ENCODE measurements at regions not wholly inside any gene's neighbourhood (a gene's known extent, or its start where the extent isn't known, plus 50 kb on each side); places are given as distances from the start of the nearest gene placed in this dataset.
"Not testable (repeated sequence)": the region's sequence is repeated elsewhere in the genome, so short reads cannot be mapped to it uniquely, and the experiment has no call there.

- H3K27ac Mint-ChIP-seq, result no peak overlapping the region
- H3K4me1 Mint-ChIP-seq, result no peaks in the 10 kb centered on the region
- no peak overlapping the region for H3K4me3 Mint-ChIP-seq
- DNase-seq, result no peak
- H3K27me3 Mint-ChIP-seq, result no peaks in the 10 kb centered on the region
- ATAC-seq, result no peak
- no peaks in the 10 kb centered on the region for H3K36me3 Mint-ChIP-seq (ENCODE audit: low read depth)
- peaks cover 9% of the 10 kb centered on the region for H3K9me3 Mint-ChIP-seq
Measured at GRCh38 chr1:220942278-220942677, 63.0 kb downstream of the HLX start.

DNA sequence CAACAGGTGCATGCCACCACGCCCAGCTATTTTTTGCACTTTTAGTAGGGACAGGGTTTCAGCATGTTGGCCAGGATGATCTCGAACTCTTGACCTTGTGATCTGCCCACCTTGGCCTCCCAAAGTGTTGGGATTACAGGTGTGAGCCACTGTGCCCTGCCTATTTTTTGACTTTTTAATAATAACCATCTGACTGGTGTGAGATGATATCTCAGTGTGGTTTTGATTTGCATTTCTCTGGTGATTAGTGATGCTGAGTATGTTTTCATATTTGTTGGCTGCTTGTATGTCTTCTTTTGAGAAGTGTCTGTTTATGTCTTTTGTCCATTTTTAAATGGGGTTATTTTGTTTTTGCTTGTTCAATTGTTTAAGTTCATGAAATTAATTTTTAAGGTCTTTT lies 63.7 kb downstream of the HLX start:
- H3K27ac Mint-ChIP-seq, ATAC-seq: not testable (repeated sequence)

GRCh38 chr1:220943319-220943996 lies 64.2 kb downstream of the HLX start:
- no peaks in the 10 kb centered on the region for H3K4me1 Mint-ChIP-seq
- DNase-seq (no peak), ATAC-seq (no peak)
- no peak overlapping the region for H3K27ac Mint-ChIP-seq
- no peaks in the 10 kb centered on the region for H3K27me3 Mint-ChIP-seq
- peaks cover 9% of the 10 kb centered on the region for H3K9me3 Mint-ChIP-seq
- H3K4me3 Mint-ChIP-seq, result no peak overlapping the region
- no peaks in the 10 kb centered on the region for H3K36me3 Mint-ChIP-seq (ENCODE audit: low read depth)

More for the DNA sequence above, 63.7 kb downstream of the HLX start:
- not testable (repeated sequence) for H3K27me3 Mint-ChIP-seq; H3K4me1 Mint-ChIP-seq; H3K9me3 Mint-ChIP-seq; H3K36me3 Mint-ChIP-seq (ENCODE audit: low read depth); H3K4me3 Mint-ChIP-seq; DNase-seq

DNA sequence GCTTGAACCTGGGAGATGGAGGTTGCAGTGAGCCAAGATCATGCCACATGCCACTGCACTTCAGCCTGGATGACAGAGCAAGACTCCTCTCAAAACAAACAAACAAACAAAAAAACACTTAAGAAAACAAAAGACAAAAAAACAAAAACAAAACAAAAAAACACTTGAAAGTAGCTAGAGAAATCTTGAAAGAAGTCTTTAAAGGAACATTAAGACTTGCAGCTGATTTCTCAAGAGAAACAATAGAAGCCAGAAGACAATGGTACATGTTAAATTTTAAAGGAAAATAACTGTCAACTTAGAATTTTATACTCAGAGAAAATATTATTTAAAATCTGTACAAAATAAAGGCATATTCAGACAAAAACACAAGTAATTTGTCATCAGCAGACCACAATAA lies 71.3 kb downstream of the HLX start:
- ATAC-seq (no peak), DNase-seq (no peak)
- Mint-ChIP-seq H3K27me3 (no peaks in the 10 kb centered on the region), H3K36me3 (ENCODE audit: low read depth) (no peaks in the 10 kb centered on the region), H3K4me3 (no peak overlapping the region), H3K27ac (no peak overlapping the region), H3K4me1 (no peaks in the 10 kb centered on the region), H3K9me3 (peaks cover 13% of the 10 kb centered on the region)

DNA sequence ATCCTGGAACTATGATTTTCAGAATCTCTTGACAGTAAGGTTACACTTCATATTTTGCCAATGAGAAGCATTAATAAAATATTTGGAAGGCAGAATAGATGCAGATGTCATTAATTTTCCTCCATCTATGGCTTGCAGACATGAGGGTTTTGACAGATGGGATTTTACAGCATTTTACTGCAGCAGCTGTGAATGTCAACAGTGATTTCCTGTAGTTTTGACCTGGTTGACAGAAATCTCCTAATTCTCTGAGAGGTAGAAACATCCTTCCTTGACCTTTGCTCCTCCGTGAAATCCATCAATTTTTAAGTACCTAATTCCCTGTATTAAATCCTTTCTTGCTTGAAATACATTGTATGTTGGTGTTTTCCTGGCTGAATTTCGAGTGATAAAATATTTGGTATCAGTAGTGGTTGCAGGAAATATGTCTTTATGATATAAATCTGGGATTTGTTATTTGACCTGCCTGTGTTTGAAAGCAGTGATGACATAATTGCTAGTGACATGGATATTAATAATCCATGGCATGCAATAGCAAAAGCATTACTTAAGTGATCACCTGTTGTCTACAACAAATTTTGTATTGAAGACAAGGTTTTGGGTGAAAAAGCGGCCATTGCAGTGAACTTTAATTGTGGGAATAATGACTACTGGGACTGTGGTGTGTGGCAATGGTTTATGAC lies 73.9 kb downstream of the HLX start:
- Mint-ChIP-seq H3K36me3 (ENCODE audit: low read depth) (no peaks in the 10 kb centered on the region), H3K4me1 (no peaks in the 10 kb centered on the region), H3K4me3 (no peak overlapping the region), H3K9me3 (peaks cover 13% of the 10 kb centered on the region), H3K27ac (no peak overlapping the region), H3K27me3 (no peaks in the 10 kb centered on the region)
- DNase-seq (no peak), ATAC-seq (no peak)

DNA sequence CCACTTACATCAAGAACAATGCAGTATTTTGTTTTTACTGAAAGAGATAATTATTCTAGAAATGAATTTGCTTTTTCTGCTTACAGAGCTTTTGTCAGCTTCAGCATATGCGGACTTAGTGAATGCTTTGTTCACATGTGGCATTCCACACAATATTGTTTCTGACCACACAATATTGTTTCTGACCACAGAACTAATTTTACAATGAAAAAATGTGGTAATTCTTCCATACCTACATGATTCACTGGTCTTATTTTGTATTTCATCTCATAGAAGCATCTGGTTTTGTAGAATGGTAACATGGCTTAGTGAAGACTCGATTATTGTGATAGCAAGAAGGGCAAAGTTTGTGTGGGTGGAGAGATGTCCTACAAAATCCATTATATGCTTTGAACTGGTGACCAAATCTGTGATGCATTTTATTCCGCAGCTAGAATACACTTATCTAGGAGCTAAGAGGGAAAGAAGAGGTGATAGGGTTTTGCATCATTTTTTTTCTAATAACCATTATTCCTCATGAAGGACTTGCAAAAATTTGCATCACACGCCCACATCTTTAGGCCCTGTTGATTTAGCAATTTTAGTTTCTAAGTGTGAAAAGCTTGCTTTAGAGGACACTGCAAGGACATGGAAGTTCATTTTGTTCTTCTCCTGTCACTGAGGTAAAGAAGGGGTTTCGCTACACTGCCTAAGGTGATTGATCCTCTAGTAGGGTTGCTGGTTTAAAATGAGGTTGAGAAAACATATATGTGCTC lies 75.3 kb downstream of the HLX start:
- H3K9me3 Mint-ChIP-seq, result peaks cover 13% of the 10 kb centered on the region
- H3K4me1 Mint-ChIP-seq, result no peaks in the 10 kb centered on the region
- no peaks in the 10 kb centered on the region for H3K36me3 Mint-ChIP-seq (ENCODE audit: low read depth)
- DNase-seq (no peak), ATAC-seq (no peak)
- H3K4me3 Mint-ChIP-seq, result no peak overlapping the region
- H3K27me3 Mint-ChIP-seq, result no peaks in the 10 kb centered on the region
- no peak overlapping the region for H3K27ac Mint-ChIP-seq

GRCh38 chr1:220955116-220955515 lies 75.9 kb downstream of the HLX start:
- no peak for DNase-seq
- H3K4me1 Mint-ChIP-seq, result no peaks in the 10 kb centered on the region
- no peak overlapping the region for H3K27ac Mint-ChIP-seq
- H3K27me3 Mint-ChIP-seq, result no peaks in the 10 kb centered on the region
- H3K4me3 Mint-ChIP-seq, result no peak overlapping the region
- ATAC-seq, result no peak
- H3K36me3 Mint-ChIP-seq (ENCODE audit: low read depth), result no peaks in the 10 kb centered on the region
- peaks cover 8% of the 10 kb centered on the region for H3K9me3 Mint-ChIP-seq

DNA sequence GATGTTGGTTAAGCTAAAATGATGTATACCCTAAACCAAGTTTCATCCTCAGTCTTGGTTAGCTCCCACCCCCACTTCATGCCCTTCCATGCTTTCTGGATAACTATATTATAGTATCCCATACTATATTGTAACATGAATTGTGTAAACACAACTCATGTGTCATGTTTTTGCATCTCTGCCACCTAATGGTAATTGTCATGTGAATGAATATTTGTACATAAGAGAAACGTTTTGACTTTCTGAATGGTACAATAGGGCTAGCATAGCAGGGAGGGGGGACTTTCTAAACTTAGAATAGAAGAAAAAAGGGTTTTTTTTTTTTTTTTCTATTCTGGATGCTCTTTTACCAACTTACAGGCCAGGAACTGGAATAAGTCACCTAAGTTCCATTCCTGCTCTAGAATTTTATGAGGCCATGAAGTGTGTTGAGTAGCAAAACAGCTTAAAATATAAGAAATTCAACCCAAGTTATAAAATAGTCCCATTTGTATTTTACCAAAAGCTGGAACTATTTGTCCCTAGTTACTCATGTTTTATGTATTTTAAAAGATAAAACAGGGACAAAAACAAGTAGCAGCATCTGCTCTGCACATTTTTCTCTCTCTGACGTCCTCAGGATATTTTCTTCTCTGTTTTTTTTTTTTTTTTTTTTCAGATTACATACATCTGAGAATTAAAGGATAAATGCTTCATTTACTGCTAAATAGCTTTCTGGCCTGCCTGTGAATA lies 77.4 kb downstream of the HLX start:
- no peak for DNase-seq
- Mint-ChIP-seq H3K9me3 (no peaks in the 10 kb centered on the region), H3K4me1 (no peaks in the 10 kb centered on the region), H3K36me3 (ENCODE audit: low read depth) (no peaks in the 10 kb centered on the region), H3K27me3 (no peaks in the 10 kb centered on the region), H3K27ac (no peak overlapping the region), H3K4me3 (no peak overlapping the region)
- no peak for ATAC-seq

DNA sequence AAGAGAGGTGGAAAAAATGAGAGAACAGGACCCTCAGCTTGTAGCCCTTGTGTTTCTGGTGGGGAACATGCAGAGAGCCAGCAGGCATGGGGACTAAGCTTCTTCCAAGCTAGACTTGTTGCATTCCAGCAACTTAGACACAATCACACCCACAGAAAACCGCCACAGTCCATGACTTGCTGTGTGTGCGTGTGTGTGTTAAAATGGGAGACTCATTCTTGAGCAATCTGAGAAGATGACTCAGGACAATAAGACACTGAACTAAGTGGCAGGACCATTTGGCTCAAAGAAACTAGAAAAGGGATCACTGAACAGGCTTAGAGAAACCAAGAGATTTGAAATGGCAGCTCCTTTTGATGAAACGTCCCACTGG lies 78.0 kb downstream of the HLX start:
- ATAC-seq (no peak), DNase-seq (no peak)
- Mint-ChIP-seq H3K27ac (no peak overlapping the region), H3K27me3 (no peaks in the 10 kb centered on the region), H3K4me1 (no peaks in the 10 kb centered on the region), H3K4me3 (no peak overlapping the region), H3K9me3 (no peaks in the 10 kb centered on the region), H3K36me3 (ENCODE audit: low read depth) (no peaks in the 10 kb centered on the region)

GRCh38 chr1:220958234-220958633 lies 79.0 kb downstream of the HLX start:
- no peak overlapping the region for H3K27ac Mint-ChIP-seq
- H3K27me3 Mint-ChIP-seq, result no peaks in the 10 kb centered on the region
- H3K4me3 Mint-ChIP-seq, result no peak overlapping the region
- H3K9me3 Mint-ChIP-seq, result no peaks in the 10 kb centered on the region
- no peaks in the 10 kb centered on the region for H3K4me1 Mint-ChIP-seq
- DNase-seq (no peak), ATAC-seq (no peak)
- H3K36me3 Mint-ChIP-seq (ENCODE audit: low read depth), result no peaks in the 10 kb centered on the region

- Mint-ChIP-seq H3K36me3 (ENCODE audit: low read depth) (no peaks in the 10 kb centered on the region), H3K4me1 (no peaks in the 10 kb centered on the region), H3K9me3 (no peaks in the 10 kb centered on the region), H3K4me3 (no peak overlapping the region), H3K27ac (no peak overlapping the region), H3K27me3 (no peaks in the 10 kb centered on the region)
- no peak for ATAC-seq
- DNase-seq, result no peak
Measured at GRCh38 chr1:220962031-220962751, 82.9 kb downstream of the HLX start.

- DNase-seq (no peak), ATAC-seq (no peak)
- peaks cover 2% of the 10 kb centered on the region for H3K27me3 Mint-ChIP-seq
- no peak overlapping the region for H3K4me3 Mint-ChIP-seq
- H3K27ac Mint-ChIP-seq, result no peak overlapping the region
- H3K9me3 Mint-ChIP-seq, result no peaks in the 10 kb centered on the region
- no peaks in the 10 kb centered on the region for H3K4me1 Mint-ChIP-seq
- H3K36me3 Mint-ChIP-seq (ENCODE audit: low read depth), result no peaks in the 10 kb centered on the region
Measured at GRCh38 chr1:220966041-220966440, 86.8 kb downstream of the HLX start.

GRCh38 chr1:220966473-220966872 lies 87.2 kb downstream of the HLX start:
- H3K4me1 Mint-ChIP-seq, result no peaks in the 10 kb centered on the region
- ATAC-seq (no peak), DNase-seq (no peak)
- H3K36me3 Mint-ChIP-seq (ENCODE audit: low read depth), result no peaks in the 10 kb centered on the region
- H3K27me3 Mint-ChIP-seq, result peaks cover 3% of the 10 kb centered on the region
- no peaks in the 10 kb centered on the region for H3K9me3 Mint-ChIP-seq
- H3K4me3 Mint-ChIP-seq, result no peak overlapping the region
- H3K27ac Mint-ChIP-seq, result no peak overlapping the region

GRCh38 chr1:220966881-220967611 lies 87.8 kb downstream of the HLX start:
- no peaks in the 10 kb centered on the region for H3K4me1 Mint-ChIP-seq
- H3K36me3 Mint-ChIP-seq (ENCODE audit: low read depth), result no peaks in the 10 kb centered on the region
- no peak overlapping the region for H3K27ac Mint-ChIP-seq
- H3K27me3 Mint-ChIP-seq, result peaks cover 3% of the 10 kb centered on the region
- DNase-seq (no peak), ATAC-seq (no peak)
- H3K4me3 Mint-ChIP-seq, result no peak overlapping the region
- H3K9me3 Mint-ChIP-seq, result no peaks in the 10 kb centered on the region

Measured in activated naive CD8-positive, alpha-beta T cell treated with anti-CD3 and anti-CD28 coated beads, Interleukin-2, amount 50 U/mL, for 24 hours (primary cell).